HCT116 (cell line): ENCODE measurements at regions not wholly inside any gene's neighbourhood (a gene's known extent, or its start where the extent isn't known, plus 50 kb on each side); places are given as distances from the start of the nearest gene placed in this dataset.

Experiments used
- ATAC-seq: fragments of 200-7000 bp; cut with Tn5 transposase; 2 replicates; pipeline ENCODE4 v1.9.1; 2020; ENCODE audit warnings: mild to moderate bottlenecking, moderate library complexity
- BruUV-seq: library from RNA; stranded (reverse); fragments of 400-500 nt; replicated peaks from 2 replicates; lab custom pipeline; 2021; lab: Mats Ljungman, UMichigan
- CTCF ChIA-PET: fragments of 300-600 bp; sonication (Branson Sonifier 250); formaldehyde crosslinking; loops from one replicate; lab custom pipeline; 2021; ENCODE audit warnings: antibody characterized with exemption; lab: Charles Lee
- POLR2A ChIA-PET: fragments of 300-600, 350-600 bp; sonication (Branson Sonifier 250); formaldehyde crosslinking; loops from one replicate; lab custom pipeline; 2021; ENCODE audit warnings: antibody characterized with exemption; lab: Charles Lee
- RAD21 ChIA-PET, 2 experiments: fragments of 300-600 bp; sonication (Branson Sonifier 250); formaldehyde crosslinking; loops; one replicate each; lab custom pipeline; 2023; ENCODE audit warnings: low total read pairs in 2 of 2; ENCODE audit not compliant: uncharacterized antibody in 2 of 2, unreplicated experiment in 2 of 2, low non-redundant PET in 1 of 2; lab: Charles Lee
- DNase-seq: peaks from one replicate; pipeline ENCODE4 v3.0.0-alpha.2; 2010; ENCODE audit warnings: low read depth, low spot score
- H2AFZ ChIP-seq: fragments of 200-600 bp; shearing (Covaris generic), sonication (generic); 2 replicates; pipeline ENCODE4 v1.6.1; 2017; ENCODE audit warnings: low read depth, mixed run types, mixed read lengths, antibody characterized with exemption, low read length; ENCODE audit not compliant: poor library complexity, severe bottlenecking
- H3K27ac ChIP-seq: 2 replicates; pipeline ENCODE4 v1.5.1; 2012; ENCODE audit warnings: low read depth, low read length
- H3K27me3 ChIP-seq: fragments of 200-600 bp; sonication (generic); 2 replicates; pipeline ENCODE4 v1.6.1; 2016; ENCODE audit warnings: mixed run types, low read length, mixed read lengths; ENCODE audit not compliant: insufficient read depth
- H3K36me3 ChIP-seq, 2 experiments: fragments of 200-500 bp in 1 of 2; fragments of 200-600 bp in 1 of 2; sonication (Bioruptor generic) in 1 of 2; sonication (generic) in 1 of 2; 2 replicates each; pipeline versions ENCODE4 v1.5.1 to v1.6.1; 2014 to 2016; ENCODE audit warnings: low read length in 2 of 2, inconsistent platforms in 1 of 2, mixed read lengths in 1 of 2, mixed run types in 1 of 2; ENCODE audit not compliant: insufficient read depth in 2 of 2, control insufficient read depth in 1 of 2
- H3K4me1 ChIP-seq, 2 experiments: fragments of 200-600 bp in 1 of 2; sonication (generic) in 1 of 2; 2 replicates each; pipeline versions ENCODE4 v1.5.1 to v1.6.1; 2012 to 2017; ENCODE audit warnings: low read length in 2 of 2, inconsistent platforms in 1 of 2, mild to moderate bottlenecking in 1 of 2, mixed read lengths in 1 of 2, mixed run types in 1 of 2, moderate library complexity in 1 of 2; ENCODE audit not compliant: insufficient read depth in 2 of 2, control insufficient read depth in 1 of 2
- H3K4me2 ChIP-seq: fragments of 200-600 bp; sonication (generic); 2 replicates; pipeline ENCODE4 v1.6.1; 2017; ENCODE audit warnings: mixed run types, low read length, mixed read lengths
- H3K4me3 ChIP-seq, 2 experiments: fragments of 200-600 bp in 1 of 2; sonication (generic) in 1 of 2; replicated peaks in 1 of 2; 2 replicates each; pipeline ENCODE4 v1.5.1; 2011 to 2016; ENCODE audit warnings: low read length in 2 of 2, control low read depth in 1 of 2, low read depth in 1 of 2, mild to moderate bottlenecking in 1 of 2, mixed read lengths in 1 of 2, mixed run types in 1 of 2
- H3K79me2 ChIP-seq: fragments of 200-600 bp; sonication (generic); 2 replicates; pipeline ENCODE4 v1.6.1; 2017; ENCODE audit warnings: mild to moderate bottlenecking, mixed run types, low read length, moderate library complexity, mixed read lengths; ENCODE audit not compliant: insufficient read depth
- H3K9ac ChIP-seq: fragments of 200-600 bp; sonication (generic); 2 replicates; pipeline ENCODE4 v1.6.1; 2016; ENCODE audit warnings: low read length, mixed read lengths
- H3K9me2 ChIP-seq: fragments of 200-600 bp; sonication (generic), shearing (Covaris generic); 2 replicates; pipeline ENCODE4 v1.6.1; 2017; ENCODE audit warnings: mixed run types, mild to moderate bottlenecking, moderate library complexity; ENCODE audit not compliant: insufficient read depth
- H3K9me3 ChIP-seq, 2 experiments: fragments of 200-500 bp in 1 of 2; fragments of 200-600 bp in 1 of 2; sonication (Bioruptor generic) in 1 of 2; sonication (generic) in 1 of 2; 2 replicates each; pipeline ENCODE4 v1.6.1; 2014 to 2017; ENCODE audit warnings: low read length in 2 of 2, mixed read lengths in 2 of 2, inconsistent platforms in 1 of 2, low read depth in 1 of 2, mild to moderate bottlenecking in 1 of 2, mixed run types in 1 of 2, moderate library complexity in 1 of 2; ENCODE audit not compliant: control insufficient read depth in 1 of 2, insufficient read depth in 1 of 2
- H4K20me1 ChIP-seq: fragments of 200-600 bp; sonication (generic), shearing (Covaris generic); 2 replicates; pipeline ENCODE4 v1.6.1; 2017; ENCODE audit warnings: mixed run types, mild to moderate bottlenecking, moderate library complexity; ENCODE audit not compliant: insufficient read depth
- CBX3 ChIP-seq: IDR thresholded peaks from 2 replicates; pipeline ENCODE4 v1.6.1; 2012; ENCODE audit warnings: low read depth
- EZH2 ChIP-seq: fragments of 200-600 bp; sonication (generic); IDR thresholded peaks from 2 replicates; pipeline ENCODE4 v1.6.1; 2017; ENCODE audit warnings: antibody characterized with exemption, mixed run types
- EZH2phosphoT487 ChIP-seq: fragments of 200-600 bp; IDR thresholded peaks from 2 replicates; pipeline ENCODE4 v1.6.1; 2018; ENCODE audit warnings: antibody characterized with exemption, borderline replicate concordance
- FOSL1 ChIP-seq: IDR thresholded peaks from 2 replicates; pipeline ENCODE4 v1.6.1; 2012; ENCODE audit warnings: low read depth
- MAX ChIP-seq: IDR thresholded peaks from 2 replicates; pipeline ENCODE4 v1.6.1; 2012
- RAD21 ChIP-seq: IDR thresholded peaks from 2 replicates; pipeline ENCODE4 v1.6.1; 2012; ENCODE audit warnings: low read depth, mild to moderate bottlenecking
- REST ChIP-seq: IDR thresholded peaks from 2 replicates; pipeline ENCODE4 v1.6.1; 2012; ENCODE audit warnings: low read depth
- SIN3A ChIP-seq: IDR thresholded peaks from 2 replicates; pipeline ENCODE4 v1.6.1; 2012; ENCODE audit warnings: low read depth
- TCF7L2 ChIP-seq: IDR thresholded peaks from 2 replicates; pipeline ENCODE4 v1.7.0; 2011; ENCODE audit warnings: borderline replicate concordance, inconsistent platforms; ENCODE audit not compliant: insufficient read depth, insufficient read length; ENCODE audit errors: extremely low read depth
- ZFX ChIP-seq: fragments of 450-650 bp; IDR thresholded peaks from 2 replicates; pipeline ENCODE4 v1.6.1; 2017
- intact Hi-C: fragments of 100-400 bp; cut with micrococcal nuclease; formaldehyde crosslinking; loops from 2 replicates; pipeline ENCODE4 v1.10.0; 2022
- TF ChIP-seq, protein P1 (sequence below), 3 experiments: fragments of 200-600 bp in 1 of 3; sonication (generic) in 1 of 3; IDR thresholded peaks in 2 of 3; conservative IDR thresholded peaks in 1 of 3; 2 replicates each; pipeline ENCODE4 v1.5.1; 2012 to 2017; ENCODE audit warnings: low read depth in 2 of 3, low read length in 2 of 3, antibody characterized with exemption in 1 of 3, borderline replicate concordance in 1 of 3, control low read depth in 1 of 3, mild to moderate bottlenecking in 1 of 3, mixed read lengths in 1 of 3, mixed run types in 1 of 3, moderate library complexity in 1 of 3; ENCODE audit not compliant: insufficient read depth in 1 of 3
- TF ChIP-seq, protein P2 (sequence below): IDR thresholded peaks from 2 replicates; pipeline ENCODE4 v1.6.1; 2011; ENCODE audit warnings: mild to moderate bottlenecking, low read length, moderate library complexity; ENCODE audit not compliant: insufficient replicate concordance; ENCODE audit errors: extremely low read depth

GRCh38 chr3:76369170-76369569 is 583.8 kb upstream of the ZNF717 start:
- Histone ChIP-seq H3K79me2 (no peaks in the 10 kb centered on the region), H3K36me3 (no peaks in the 10 kb centered on the region), H3K4me1 (no peaks in the 10 kb centered on the region), H2AFZ (no peak overlapping the region), H4K20me1 (no peaks in the 10 kb centered on the region), H3K27ac (no peak overlapping the region), H3K9me2 (no peaks in the 10 kb centered on the region), H3K9ac (no peak overlapping the region), H3K27me3 (no peaks in the 10 kb centered on the region), H3K4me2 (no peak overlapping the region), H3K4me3 (no peak overlapping the region), H3K9me3 (peaks cover 8 to 14% of the 10 kb centered on the region in 2 experiments; a peak in 2 of 4 replicates)
- DNase-seq = no peak
- POLR2A ChIA-PET = no interaction called here
- intact Hi-C loops = no loop called here
- RAD21 ChIA-PET = no interaction called here
- ATAC-seq = no peak
- CTCF ChIA-PET = no interaction called here
- TF ChIP-seq, protein P1, sequence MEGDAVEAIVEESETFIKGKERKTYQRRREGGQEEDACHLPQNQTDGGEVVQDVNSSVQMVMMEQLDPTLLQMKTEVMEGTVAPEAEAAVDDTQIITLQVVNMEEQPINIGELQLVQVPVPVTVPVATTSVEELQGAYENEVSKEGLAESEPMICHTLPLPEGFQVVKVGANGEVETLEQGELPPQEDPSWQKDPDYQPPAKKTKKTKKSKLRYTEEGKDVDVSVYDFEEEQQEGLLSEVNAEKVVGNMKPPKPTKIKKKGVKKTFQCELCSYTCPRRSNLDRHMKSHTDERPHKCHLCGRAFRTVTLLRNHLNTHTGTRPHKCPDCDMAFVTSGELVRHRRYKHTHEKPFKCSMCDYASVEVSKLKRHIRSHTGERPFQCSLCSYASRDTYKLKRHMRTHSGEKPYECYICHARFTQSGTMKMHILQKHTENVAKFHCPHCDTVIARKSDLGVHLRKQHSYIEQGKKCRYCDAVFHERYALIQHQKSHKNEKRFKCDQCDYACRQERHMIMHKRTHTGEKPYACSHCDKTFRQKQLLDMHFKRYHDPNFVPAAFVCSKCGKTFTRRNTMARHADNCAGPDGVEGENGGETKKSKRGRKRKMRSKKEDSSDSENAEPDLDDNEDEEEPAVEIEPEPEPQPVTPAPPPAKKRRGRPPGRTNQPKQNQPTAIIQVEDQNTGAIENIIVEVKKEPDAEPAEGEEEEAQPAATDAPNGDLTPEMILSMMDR (IDR thresholded peaks at IDR 0.05 in 2 of 3, conservative IDR thresholded peaks at IDR 0.05 in 1 of 3; ENCODE audit: borderline replicate concordance in 1 of 3, insufficient read depth in 1 of 3, low read depth in 2 of 3, low read length in 2 of 3) = no peak
- no peak for TF ChIP-seq RAD21
- TF ChIP-seq ZFX = no peak
- TF ChIP-seq, protein P2, sequence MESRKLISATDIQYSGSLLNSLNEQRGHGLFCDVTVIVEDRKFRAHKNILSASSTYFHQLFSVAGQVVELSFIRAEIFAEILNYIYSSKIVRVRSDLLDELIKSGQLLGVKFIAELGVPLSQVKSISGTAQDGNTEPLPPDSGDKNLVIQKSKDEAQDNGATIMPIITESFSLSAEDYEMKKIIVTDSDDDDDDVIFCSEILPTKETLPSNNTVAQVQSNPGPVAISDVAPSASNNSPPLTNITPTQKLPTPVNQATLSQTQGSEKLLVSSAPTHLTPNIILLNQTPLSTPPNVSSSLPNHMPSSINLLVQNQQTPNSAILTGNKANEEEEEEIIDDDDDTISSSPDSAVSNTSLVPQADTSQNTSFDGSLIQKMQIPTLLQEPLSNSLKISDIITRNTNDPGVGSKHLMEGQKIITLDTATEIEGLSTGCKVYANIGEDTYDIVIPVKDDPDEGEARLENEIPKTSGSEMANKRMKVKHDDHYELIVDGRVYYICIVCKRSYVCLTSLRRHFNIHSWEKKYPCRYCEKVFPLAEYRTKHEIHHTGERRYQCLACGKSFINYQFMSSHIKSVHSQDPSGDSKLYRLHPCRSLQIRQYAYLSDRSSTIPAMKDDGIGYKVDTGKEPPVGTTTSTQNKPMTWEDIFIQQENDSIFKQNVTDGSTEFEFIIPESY = no peak
- TF ChIP-seq SIN3A = no peak
- TF ChIP-seq FOSL1 = no peak
- no peak for TF ChIP-seq REST
- no peak for TF ChIP-seq EZH2phosphoT487
- no peak for TF ChIP-seq MAX
- no peak for TF ChIP-seq CBX3
- TF ChIP-seq TCF7L2 = no peak
- no peak for TF ChIP-seq EZH2
- BruUV-seq = no TSS peak
